Activated CD4-positive, alpha-beta T cell treated with anti-CD3 and anti-CD28 coated beads for 4 hours (primary cell): ENCODE measurements at regions not wholly inside any gene's neighbourhood (a gene's known extent, or its start where the extent isn't known, plus 50 kb on each side); places are given as distances from the start of the nearest gene placed in this dataset.

ENCODE experiments used
- DNase-seq, 2 donors: peaks; one replicate each; pipeline ENCODE4 v3.0.0-alpha.2; 2020

DNA sequence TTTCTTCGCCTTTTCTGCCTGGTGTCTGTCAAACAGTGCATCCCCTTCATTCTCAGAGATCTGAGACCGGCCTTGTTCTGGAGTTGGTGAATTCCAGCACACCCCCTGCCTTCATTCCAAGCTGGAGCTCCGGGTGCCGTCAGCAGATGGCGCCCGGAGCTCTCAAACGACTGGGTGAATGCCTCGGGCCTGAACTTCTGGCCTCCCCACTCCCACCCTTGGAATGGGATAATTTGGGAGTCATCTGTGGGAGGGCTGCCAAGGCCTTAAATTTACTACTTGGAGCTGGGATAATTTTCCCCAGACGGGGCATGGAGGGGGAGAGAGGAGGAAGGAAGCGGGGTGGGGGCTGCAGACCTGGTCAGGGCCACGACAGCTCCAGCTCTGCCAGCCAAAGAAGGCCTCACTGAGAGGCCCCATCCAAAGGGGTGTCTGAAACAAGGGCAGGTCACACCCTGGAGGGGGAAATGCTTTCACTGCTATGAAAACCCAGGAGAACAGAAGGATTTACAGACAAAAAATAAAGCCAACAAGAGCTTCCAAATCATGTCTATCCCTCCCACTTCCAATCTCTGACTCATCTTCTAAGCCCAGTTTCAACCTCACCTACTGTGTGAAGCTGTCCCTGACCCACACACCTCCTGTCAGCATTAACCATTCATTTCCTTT, 187.9 kb downstream of the OPA1 start:
- peak; percentile 8 to 9 for DNase-seq

DNA sequence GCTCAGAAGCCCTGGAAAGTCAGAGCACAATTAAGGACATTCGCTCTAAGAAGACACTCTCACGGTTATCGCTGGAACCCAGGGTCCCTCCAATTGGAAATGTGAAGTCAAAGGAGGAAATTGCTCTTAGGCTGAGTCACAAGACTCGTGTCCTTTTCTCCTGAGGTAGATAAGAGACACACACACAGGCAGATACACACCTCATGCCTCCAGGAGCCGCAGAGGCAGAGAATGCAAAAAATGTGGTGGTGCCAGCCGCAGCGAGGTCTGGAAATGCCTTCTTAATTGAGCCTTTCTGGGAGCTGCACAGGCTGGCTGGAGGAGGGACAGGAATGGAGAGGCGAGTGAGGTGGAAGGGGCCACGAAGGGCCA, 189.3 kb downstream of the OPA1 start:
- no peak for DNase-seq

DNA sequence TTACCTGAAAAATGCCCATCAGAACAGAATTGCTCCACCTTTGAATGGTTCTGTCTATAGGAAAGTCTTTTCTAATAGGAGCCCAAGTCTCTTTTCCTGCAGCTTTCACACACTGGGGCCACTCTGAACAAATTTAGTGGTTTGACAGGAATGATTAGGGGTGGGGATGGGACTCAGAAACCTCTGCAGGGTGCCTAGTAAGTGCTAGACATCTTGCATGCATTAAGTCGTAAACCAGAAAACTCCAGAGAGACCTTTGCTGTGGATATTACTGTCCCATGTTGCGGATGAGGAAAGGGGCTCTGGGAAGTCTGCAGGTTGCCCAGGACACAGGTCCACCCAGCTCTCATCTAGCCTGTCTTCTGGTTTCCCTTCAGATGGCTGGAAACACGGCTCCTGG, 189.7 kb downstream of the OPA1 start:
- DNase-seq, result no peak

DNA sequence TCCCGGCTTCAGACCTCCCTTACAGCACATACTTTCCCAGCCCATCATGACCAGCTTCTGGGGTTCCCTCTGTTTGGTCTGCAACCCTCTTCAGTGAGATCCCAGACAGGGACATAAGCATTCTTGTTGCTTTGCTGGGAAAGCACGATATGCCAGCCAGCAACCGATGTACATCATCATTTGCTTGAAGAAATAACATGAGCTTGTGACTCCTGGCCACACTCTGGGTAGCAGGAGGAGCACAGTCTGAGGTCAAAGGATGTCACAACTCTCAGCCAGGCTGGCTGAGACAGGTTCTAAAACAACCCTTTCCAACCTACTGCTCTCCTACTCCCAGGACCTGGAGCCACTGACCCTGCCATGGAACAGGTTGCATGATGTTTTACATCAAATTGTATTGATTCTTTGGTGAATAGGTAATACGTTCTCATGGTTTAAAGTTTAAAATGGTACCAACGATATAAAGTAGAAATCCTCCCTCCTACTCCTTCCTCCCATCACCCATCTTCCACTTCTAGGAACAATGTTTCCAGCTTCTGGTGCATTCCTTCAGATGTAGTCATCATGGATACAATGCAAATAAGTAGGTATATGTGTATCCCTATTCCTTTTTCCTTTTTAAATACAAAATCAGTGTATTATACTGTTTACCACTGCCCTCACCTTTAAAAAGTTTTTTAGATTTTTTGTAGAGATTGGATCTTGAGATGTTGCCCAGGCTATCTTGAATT, 190.3 kb downstream of the OPA1 start:
- no peak for DNase-seq

DNA sequence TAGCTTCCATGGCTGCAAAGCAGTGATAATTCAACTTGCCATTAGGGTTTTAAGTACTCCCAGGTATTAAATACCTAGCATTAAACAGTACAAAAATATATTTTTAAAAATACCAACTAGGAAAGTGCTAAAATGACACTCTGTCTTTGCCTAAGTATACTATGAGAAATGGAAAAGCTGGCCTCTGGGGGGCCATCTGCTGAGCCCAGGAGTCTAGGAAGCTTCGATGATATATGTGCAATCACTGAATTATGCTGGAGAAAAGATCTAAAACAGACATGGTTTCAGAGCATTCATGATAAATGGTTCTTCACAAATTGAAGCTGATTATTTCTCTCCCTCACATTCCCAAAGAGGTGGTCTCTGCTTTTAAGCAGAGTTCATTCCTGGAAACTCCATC, 191.8 kb downstream of the OPA1 start:
- no peak for DNase-seq

DNA sequence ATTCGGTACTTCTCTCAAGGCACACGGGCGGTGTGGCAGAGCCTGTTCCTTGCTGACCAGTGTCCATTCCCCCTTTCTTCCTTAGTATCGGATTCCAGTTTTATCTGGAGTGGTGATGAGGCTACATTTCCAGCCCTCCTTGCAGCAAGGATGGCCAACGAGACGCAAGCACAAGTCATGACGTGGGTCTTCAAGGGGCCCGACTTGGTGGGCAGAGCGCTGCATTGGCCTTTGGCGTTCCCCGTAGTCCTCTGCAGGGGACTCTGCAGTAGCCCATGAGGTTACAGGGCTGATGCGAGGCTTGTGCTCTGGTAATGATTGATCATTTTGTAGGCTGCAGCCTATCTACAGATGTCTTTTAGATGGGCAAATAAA, 194.5 kb downstream of the OPA1 start:
- no peak for DNase-seq

DNA sequence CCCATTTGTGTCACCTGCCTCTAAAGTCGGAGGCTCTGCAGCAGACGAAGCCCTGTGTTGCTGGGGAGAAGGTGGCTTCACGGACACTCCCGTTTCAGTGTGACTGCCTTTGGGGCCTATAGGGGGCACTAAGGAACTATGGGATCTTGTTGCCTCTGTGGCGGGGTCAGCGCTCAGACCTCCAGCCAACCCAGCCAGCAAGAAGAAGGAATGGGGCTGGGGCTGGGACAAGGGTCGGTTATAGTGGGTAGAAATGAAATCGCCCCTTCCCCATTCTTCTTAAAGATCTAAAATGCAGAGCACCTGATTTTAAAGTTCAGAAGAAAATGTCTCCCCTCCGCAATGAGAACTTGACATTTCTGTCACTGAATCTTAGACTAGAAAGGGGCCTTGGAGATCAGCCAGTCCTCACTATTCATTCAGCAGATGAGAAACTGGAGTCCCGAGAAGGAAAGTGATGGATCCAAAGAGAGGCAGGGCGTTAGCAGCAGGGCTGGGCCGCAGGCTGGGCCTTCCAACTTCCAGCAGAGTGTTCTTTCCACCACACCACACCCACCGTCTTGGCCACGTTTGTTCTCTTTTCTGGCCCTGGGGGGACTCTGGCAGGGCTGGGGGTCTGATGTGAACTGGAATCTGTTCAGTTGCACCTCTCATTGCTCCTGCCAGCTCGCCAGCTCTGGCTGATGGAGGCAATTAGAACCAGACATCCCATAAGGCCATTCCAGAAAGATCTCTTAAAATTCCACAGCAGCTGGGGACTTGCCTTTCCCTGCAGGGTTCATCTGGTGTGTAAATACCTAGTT, 195.4 kb downstream of the OPA1 start:
- DNase-seq, result no peak

DNA sequence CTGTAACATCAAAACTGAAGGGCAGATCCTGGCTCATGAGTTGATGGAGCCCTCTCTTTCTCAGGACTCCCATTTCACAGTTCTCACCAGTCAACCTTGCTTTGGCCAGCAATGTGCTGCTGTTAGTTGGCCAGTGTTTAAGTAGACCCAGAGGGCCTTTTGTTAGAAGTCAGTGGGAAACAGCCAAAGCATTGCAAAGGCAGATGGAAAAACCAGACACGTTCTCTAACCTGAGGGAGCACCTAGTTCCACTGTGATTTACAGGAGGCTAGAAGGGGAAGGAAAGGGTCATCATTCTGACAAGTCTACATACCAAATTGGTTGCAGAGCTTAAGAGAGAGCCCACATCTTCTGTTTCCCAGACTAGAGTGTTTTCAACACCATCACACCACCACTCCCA, 196.4 kb downstream of the OPA1 start:
- DNase-seq, result no peak

DNA sequence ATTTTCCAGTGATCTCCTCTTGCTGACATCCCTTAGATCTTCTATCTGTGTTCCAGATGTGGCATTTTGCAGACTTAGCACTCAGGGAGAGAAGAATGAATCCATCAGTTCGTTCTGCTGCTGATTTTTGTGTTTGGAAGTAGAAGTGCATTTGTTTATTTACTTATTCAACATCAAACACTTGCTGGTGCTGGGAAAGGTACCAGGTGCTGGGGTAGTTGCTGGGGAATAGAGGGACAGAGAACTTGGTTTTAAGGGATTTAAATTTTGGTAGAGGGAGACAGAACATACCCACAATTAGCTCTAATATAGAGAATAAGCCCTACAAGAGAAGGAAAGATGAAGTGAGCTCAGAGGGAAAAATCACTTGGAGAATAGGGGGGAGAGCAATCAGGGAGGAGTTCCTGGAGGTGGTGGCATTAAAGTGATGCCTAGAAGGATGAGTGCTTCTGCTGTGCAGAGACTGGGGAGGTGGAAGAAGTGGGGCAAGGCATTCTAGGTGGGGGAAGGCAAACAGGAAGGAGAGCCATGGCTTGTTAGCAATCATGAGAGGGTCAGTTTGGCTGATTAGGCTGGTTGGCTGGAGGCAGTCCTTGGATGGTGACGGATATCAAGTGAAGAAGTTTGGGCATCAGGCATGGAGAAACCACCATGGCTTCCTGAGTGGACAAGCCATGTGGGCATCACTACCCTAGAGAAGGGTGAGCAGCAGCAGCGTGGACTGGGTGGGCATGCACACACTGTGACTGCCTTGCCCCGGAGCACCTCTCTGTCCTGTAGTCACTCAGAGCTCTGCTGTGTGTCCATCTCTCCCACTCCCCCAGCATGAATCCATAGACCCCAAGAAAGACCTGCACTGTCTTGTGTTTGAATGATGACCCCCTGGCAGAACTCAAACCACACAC, 197.3 kb downstream of the OPA1 start:
- DNase-seq, result no peak

DNA sequence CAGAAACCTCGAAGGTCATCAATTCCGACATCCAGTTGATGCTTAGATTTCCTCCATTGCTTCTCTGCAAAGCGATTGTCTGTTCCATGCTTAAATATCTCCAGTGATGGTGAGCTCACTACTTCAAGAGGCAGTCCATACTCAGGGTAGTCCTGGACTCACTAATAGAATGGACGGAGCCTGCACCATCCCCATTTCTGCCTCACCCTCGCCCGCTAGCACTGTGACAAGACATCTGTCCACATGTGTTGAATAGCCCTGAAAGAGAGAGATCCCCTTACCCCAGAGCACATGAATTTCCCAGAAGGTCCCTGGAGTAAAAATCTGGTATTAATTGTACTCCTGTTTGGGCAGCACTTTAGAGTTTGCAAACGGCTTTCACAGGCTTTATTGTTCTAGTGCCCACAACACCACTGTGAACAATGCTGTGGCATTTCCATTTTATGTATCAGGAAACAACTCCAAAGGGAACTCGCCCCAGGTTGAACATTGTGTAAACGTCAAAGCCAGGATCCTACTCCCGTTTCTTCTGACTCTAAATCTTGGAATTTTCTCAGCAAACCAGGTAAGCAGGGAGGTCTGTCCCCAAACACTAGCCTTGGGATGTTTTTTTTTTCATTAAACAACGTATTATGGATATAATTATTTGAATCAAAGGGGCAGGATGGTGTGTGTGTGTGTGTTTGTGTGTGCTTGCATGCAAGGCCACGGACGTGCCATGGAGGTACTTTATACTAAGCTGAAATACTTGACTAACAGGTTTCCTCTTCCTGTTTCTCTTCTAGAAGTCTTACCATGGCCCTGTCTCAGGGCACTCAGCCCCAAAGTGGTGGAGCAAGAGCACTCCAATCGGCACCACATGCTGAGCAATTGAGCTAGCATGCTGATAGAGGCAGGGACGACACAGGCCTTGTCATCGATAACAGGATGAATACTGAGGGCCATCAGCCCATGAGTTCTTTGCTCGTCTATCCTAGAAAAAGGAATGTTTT, 198.3 kb downstream of the OPA1 start:
- DNase-seq, result no peak

DNA sequence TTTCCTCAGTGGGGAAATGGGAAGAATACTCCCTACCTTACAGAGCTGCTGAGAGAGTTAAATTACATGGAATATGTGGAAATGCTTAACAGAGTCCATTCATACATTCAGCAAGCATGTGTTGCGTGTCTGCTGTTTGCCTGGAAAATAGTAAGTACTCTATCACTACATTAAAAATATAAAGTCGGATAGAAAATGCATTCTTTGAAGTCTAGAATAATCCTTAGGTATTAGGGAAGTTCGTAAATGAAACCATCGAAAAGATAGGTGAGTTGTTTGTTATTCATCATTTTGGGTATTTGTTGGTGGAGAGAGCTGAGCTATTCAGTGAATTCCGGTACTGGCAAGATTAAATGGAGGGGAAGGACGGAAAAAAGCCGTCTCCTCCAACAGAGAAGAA, 200.1 kb downstream of the OPA1 start:
- DNase-seq, result no peak

DNA sequence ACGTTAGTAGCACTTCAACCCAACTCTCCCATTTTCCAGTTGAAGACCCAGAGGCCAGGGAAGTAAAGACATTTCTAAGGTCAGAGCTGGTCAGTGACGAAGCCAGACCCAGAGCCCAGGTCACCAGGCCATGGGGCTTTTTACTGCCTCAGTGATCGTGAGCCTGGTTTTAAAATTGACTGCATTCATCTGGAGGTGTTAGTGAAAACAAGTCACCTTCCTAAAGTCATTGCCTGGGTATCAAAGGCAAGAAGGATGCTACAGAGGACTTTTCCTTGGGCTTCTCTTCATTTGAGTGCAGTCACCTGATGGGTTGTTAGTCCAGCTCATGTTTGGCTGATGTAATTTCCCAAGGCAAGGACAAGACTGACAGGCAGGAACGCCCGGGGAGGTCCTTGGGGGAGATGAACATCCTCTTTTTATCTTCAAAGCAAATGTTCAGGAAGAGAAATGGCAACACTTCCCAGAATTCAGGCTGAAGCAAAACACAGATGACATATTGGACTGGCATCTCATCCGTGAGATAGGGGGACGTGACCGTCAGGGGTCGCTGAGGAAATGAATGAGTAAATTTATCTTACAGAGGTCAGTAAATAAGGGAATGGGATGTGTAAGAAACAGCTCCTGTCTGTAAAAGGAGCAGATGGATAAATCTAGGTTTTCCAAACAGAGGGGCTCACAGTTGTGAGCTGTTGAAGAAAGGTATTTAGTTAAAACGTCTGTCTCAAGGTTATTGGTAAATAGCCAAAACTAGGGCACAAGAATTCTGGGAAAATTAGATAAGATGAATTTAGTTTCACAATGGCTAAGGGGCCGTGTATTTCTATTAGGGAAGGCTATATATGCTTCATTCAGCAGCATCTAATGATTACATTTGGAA, 201.2 kb downstream of the OPA1 start:
- DNase-seq, result no peak

DNA sequence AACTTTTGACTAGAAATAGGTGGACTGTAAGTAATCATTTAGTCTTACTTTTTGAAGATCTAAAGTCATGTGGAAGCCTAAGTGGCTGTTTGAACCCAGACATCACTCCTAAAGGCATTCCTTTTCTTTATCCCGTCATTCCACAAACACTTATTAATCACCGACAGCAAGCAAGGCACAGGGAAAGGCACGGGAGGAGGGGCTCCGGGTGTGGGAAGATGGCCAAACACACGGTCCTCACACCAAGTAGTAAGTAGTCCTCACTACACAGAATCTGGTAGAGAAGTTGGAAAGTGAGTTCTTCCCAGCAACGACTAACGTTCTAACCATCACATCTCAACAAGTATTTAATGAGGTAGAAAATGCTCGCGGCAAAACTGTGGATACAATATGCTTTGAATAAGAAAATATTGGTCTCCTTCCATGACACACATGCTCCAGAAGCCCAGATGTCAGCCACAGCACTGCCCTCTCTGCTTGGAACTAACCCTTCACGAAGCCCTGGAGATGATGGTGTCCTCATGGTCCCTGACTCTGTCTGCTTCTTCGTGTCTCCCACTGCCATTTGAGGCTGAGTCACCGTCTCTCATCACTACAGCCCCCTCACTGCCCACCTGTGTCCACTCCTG, 202.2 kb downstream of the OPA1 start:
- no peak for DNase-seq

DNA sequence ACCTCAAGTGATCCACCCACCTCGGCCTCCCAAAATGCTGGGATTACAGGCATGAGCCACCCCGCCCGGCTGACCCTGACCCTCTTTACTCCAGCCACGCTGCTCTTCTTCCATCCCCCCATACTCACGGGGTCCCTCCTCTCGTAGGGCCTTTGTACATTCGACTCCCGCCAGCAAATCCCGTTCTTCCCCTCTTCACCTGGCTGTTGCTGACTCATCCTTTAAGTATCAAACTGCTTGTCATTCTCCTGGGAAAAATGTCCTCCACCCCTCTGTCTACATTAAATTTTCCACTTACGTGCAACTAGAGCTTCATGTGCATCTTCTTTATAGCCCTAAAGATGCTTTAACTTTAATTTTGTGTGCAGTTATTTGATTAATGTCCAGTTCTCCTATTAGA, 203.1 kb downstream of the OPA1 start:
- no peak for DNase-seq

DNA sequence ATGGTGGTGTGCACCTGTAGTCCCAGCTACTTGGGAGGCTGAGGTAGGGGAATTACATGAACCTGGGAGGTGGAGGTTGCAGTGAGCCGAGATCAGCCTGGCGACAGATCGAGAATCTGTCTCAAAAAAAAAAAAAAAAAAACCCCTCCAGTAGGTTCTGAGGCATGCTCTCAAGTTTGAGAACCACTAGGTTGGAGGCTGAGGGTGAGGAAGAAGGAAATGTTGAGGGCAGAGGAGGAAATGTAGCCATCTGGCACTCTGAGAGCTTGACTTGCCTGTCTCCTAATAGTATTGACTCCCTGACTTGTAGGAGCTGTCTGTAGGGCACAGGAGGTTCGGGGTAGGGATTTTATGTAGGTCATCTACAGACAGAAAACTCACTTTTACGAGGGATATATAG, 204.6 kb downstream of the OPA1 start:
- no peak for DNase-seq

DNA sequence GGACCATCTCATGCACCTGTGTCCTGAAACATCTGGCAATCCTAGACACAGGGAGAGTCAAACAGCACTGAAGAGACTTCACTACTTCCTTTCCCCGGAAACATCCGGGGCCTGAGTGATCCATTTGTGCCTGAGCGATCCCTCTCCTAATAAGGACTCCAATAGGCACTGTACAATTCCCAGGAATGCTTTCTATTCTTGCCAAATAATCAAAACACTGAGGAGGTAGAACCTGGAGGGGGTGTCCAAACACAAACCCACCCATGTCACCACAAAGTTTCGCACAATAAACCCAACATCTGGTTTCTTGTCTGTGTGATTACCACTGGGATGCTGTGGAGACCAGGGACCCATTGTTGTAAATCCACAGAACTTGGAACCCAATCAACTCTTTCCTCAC, 205.0 kb downstream of the OPA1 start:
- DNase-seq, result no peak

DNA sequence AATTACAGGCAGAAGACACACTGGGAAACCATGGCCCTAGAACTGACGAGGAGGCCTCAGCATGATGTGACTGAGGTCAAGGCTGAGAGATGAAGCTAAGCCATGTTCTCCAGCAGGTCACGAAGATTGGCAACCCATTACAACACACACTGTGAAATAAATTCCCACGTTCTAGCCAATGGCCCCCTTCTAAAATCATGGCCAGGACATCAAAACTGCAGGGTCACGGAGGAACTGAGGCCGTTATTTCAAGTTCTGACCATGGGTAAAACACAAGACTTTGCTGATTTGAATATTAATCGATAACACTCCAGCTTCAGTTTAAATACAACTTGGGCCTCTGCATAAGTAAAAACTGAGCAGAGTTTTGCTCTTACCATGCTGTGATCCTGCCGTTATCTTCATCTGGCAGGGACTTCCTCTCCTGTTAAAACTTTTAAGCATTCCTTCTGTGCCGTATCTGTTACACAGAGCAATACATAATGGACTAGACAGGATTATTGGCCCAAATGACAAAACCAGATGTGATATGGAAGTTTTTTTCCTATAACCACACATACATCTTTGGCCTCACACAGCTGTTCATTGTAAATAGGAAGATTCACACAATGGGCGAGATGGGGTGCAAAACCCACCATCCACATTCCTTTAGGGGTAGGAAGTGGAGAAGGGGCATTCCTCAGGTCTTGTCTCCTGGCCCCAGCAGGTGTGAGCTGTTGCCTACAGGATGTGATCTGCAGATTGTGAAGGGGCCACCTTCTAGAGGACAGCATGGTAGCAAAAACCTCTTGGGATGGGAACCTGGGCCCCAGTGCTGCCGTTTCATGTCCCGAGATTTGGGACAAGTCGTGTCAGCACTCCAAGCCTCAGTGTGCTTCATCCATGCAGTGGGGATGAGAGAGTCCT, 207.4 kb downstream of the OPA1 start:
- no peak for DNase-seq

DNA sequence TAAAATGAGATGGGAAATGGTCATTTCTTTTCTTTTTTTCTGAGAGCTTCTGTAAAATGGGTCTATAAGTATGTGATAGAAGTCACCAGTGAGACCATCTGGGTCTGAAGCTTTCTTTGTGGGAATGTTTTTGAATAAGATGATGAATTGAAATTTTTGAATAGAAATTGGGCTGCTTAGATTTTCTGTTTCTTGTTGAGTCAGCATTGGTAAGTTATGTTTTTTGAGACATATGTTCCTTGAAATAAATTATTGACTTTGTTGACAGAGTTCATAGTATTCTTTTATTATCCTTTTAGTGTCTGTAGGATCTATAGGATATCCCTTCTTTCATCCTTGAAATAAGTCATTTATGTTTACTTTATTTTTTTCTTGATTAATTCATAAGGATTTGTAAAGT, 208.1 kb downstream of the OPA1 start:
- DNase-seq, result no peak

DNA sequence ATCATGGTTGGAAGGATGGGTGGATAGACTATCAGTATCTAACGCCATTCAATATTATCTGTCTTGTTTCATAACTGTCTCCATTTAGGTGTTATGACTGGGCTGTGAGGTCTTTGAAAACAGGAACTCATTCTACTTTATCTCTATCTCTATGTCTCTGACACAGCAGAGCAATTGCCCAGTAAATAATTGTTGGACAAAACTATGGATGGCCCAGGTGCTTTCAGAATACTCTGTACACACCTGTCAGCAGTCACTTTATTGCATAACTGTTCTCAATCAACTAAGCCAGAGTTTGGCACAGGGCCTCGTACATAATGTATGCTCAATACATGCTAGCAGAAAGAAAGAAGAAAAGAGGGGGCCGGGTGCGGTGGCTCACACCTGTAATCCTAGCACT, 210.3 kb downstream of the OPA1 start:
- no peak for DNase-seq
